HCT116 (cell line): ENCODE measurements at regions not wholly inside any gene's neighbourhood (a gene's known extent, or its start where the extent isn't known, plus 50 kb on each side); places are given as distances from the start of the nearest gene placed in this dataset.

Experiments used
- CTCF ChIP-seq, 3 experiments: fragments of 200-600 bp in 1 of 3; sonication (generic) in 1 of 3; IDR thresholded peaks in 2 of 3; conservative IDR thresholded peaks in 1 of 3; 2 replicates each; pipeline ENCODE4 v1.5.1; 2012 to 2017; ENCODE audit warnings: low read depth in 2 of 3, low read length in 2 of 3, antibody characterized with exemption in 1 of 3, borderline replicate concordance in 1 of 3, control low read depth in 1 of 3, mild to moderate bottlenecking in 1 of 3, mixed read lengths in 1 of 3, mixed run types in 1 of 3, moderate library complexity in 1 of 3; ENCODE audit not compliant: insufficient read depth in 1 of 3
- EGR1 ChIP-seq: IDR thresholded peaks from 2 replicates; pipeline ENCODE4 v1.6.1; 2012; ENCODE audit warnings: low read depth
- EZH2 ChIP-seq: fragments of 200-600 bp; sonication (generic); IDR thresholded peaks from 2 replicates; pipeline ENCODE4 v1.6.1; 2017; ENCODE audit warnings: antibody characterized with exemption, mixed run types
- EZH2phosphoT487 ChIP-seq: fragments of 200-600 bp; IDR thresholded peaks from 2 replicates; pipeline ENCODE4 v1.6.1; 2018; ENCODE audit warnings: antibody characterized with exemption, borderline replicate concordance
- MAX ChIP-seq: IDR thresholded peaks from 2 replicates; pipeline ENCODE4 v1.6.1; 2012
- POLR2A ChIP-seq: IDR thresholded peaks from 2 replicates; pipeline ENCODE4 v1.7.0; 2011; ENCODE audit warnings: borderline replicate concordance; ENCODE audit not compliant: insufficient read depth, insufficient read length; ENCODE audit errors: extremely low read depth
- REST ChIP-seq: IDR thresholded peaks from 2 replicates; pipeline ENCODE4 v1.6.1; 2012; ENCODE audit warnings: low read depth
- SIN3A ChIP-seq: IDR thresholded peaks from 2 replicates; pipeline ENCODE4 v1.6.1; 2012; ENCODE audit warnings: low read depth
- SP1 ChIP-seq: IDR thresholded peaks from 2 replicates; pipeline ENCODE4 v1.6.1; 2012; ENCODE audit warnings: low read depth
- ZNF274 ChIP-seq: fragments of 200-500 bp; sonication (Bioruptor generic); IDR thresholded peaks from 2 replicates; pipeline ENCODE4 v1.6.1; 2014; ENCODE audit warnings: mild to moderate bottlenecking, low read depth, low read length, inconsistent platforms

- TF ChIP-seq CTCF (IDR thresholded peaks at IDR 0.05 in 2 of 3, conservative IDR thresholded peaks at IDR 0.05 in 1 of 3; ENCODE audit: borderline replicate concordance in 1 of 3, insufficient read depth in 1 of 3, low read depth in 2 of 3, low read length in 2 of 3) (no peak), EZH2 (no peak), POLR2A (no peak), MAX (no peak), EGR1 (no peak), EZH2phosphoT487 (no peak), ZNF274 (no peak), REST (no peak), SIN3A (no peak), SP1 (no peak)
Observed at GRCh38 chr4:44928785-44929184, 202.4 kb upstream of the GNPDA2 start.
